ENCODE measurements at regions not wholly inside any gene's neighbourhood (a gene's known extent, or its start where the extent isn't known, plus 50 kb on each side); places are given as distances from the start of the nearest gene placed in this dataset.

- TF ChIP-seq CTCF (conservative IDR thresholded peaks at IDR 0.05 in 1 of 2, IDR thresholded peaks at IDR 0.05 in 1 of 2; ENCODE audit: extremely low read depth in 1 of 2, insufficient read depth in 1 of 2, low read depth in 1 of 2, low read length in 2 of 2): no peak
- no peak for TF ChIP-seq EZH2 (IDR thresholded peaks at IDR 0.05; ENCODE audit: borderline replicate concordance, low read length)
These were observed 653.7 kb downstream of the CCDC171 start for GRCh38 chr9:16206518-16206917.

Measured in mammary epithelial cell (primary cell).